ENCODE measurements at regions not wholly inside any gene's neighbourhood (a gene's known extent, or its start where the extent isn't known, plus 50 kb on each side); places are given as distances from the start of the nearest gene placed in this dataset.

GRCh38 chr10:57300718-57301117, 939.7 kb upstream of the ZWINT start:
- TF ChIP-seq CTCF (conservative IDR thresholded peaks at IDR 0.05; ENCODE audit: low read depth, low read length): no peak
- no peak overlapping the region for H3K4me3 ChIP-seq (ENCODE audit: low read depth, low read length)
- DNase-seq (ENCODE audit: low read depth): no peak

- no peak for DNase-seq (ENCODE audit: low read depth)
- H3K4me3 ChIP-seq (ENCODE audit: low read depth, low read length): no peak overlapping the region
- no peak for TF ChIP-seq CTCF (conservative IDR thresholded peaks at IDR 0.05; ENCODE audit: low read depth, low read length)
Observed at GRCh38 chr10:57294698-57295097, 933.6 kb upstream of the ZWINT start.

GRCh38 chr10:57288754-57289153, 927.7 kb upstream of the ZWINT start:
- no peak for TF ChIP-seq CTCF (conservative IDR thresholded peaks at IDR 0.05; ENCODE audit: low read depth, low read length)
- no peak for DNase-seq (ENCODE audit: low read depth)

GRCh38 chr10:57262892-57263291, 901.8 kb upstream of the ZWINT start:
- DNase-seq (ENCODE audit: low read depth): no peak
- no peak overlapping the region for H3K4me3 ChIP-seq (ENCODE audit: low read depth, low read length)
- no peak for TF ChIP-seq CTCF (conservative IDR thresholded peaks at IDR 0.05; ENCODE audit: low read depth, low read length)

More at GRCh38 chr10:57288754-57289153, 927.7 kb upstream of the ZWINT start:
- no peak overlapping the region for H3K4me3 ChIP-seq (ENCODE audit: low read depth, low read length)

- no peak for TF ChIP-seq CTCF (conservative IDR thresholded peaks at IDR 0.05; ENCODE audit: low read depth, low read length)
- DNase-seq (ENCODE audit: low read depth): no peak
- no peak overlapping the region for H3K4me3 ChIP-seq (ENCODE audit: low read depth, low read length)
Observed at GRCh38 chr10:57260175-57260574, 899.1 kb upstream of the ZWINT start.

- no peak for DNase-seq (ENCODE audit: low read depth)
- H3K4me3 ChIP-seq (ENCODE audit: low read depth, low read length): no peak overlapping the region
- TF ChIP-seq CTCF (conservative IDR thresholded peaks at IDR 0.05; ENCODE audit: low read depth, low read length): no peak
Observed at GRCh38 chr10:57249615-57250281, 888.7 kb upstream of the ZWINT start.

- TF ChIP-seq CTCF (conservative IDR thresholded peaks at IDR 0.05; ENCODE audit: low read depth, low read length): no peak
- H3K4me3 ChIP-seq (ENCODE audit: low read depth, low read length): no peak overlapping the region
- DNase-seq (ENCODE audit: low read depth): no peak
Observed at GRCh38 chr10:57247271-57247670, 886.2 kb upstream of the ZWINT start.

All from epithelial cell of proximal tubule (primary cell).